ENCODE measurements at regions not wholly inside any gene's neighbourhood (a gene's known extent, or its start where the extent isn't known, plus 50 kb on each side); places are given as distances from the start of the nearest gene placed in this dataset.
"Not testable (repeated sequence)": the region's sequence is repeated elsewhere in the genome, so short reads cannot be mapped to it uniquely, and the experiment has no call there.

GRCh38 chr2:22444281-22444680 is 940.7 kb upstream of the KLHL29 start:
- no peak for DNase-seq (ENCODE audit: low read depth)
- no peak for TF ChIP-seq CTCF (IDR thresholded peaks at IDR 0.05; ENCODE audit: control insufficient read depth, extremely low read depth, insufficient read depth)

GRCh38 chr2:22449696-22450095 is 935.3 kb upstream of the KLHL29 start:
- no peak overlapping the region for H3K4me3 ChIP-seq (ENCODE audit: low read depth, low read length)
- no peak for TF ChIP-seq CTCF (IDR thresholded peaks at IDR 0.05; ENCODE audit: control insufficient read depth, extremely low read depth, insufficient read depth)
- DNase-seq (ENCODE audit: low read depth): no peak

More at GRCh38 chr2:22444281-22444680, 940.7 kb upstream of the KLHL29 start:
- no peak overlapping the region for H3K4me3 ChIP-seq (ENCODE audit: low read depth, low read length)

- H3K4me3 ChIP-seq (ENCODE audit: low read depth, low read length): no peak overlapping the region
- TF ChIP-seq CTCF (IDR thresholded peaks at IDR 0.05; ENCODE audit: control insufficient read depth, extremely low read depth, insufficient read depth): no peak
- no peak for DNase-seq (ENCODE audit: low read depth)
Measured at GRCh38 chr2:22450831-22451230, 934.1 kb upstream of the KLHL29 start.

- no peak for TF ChIP-seq CTCF (IDR thresholded peaks at IDR 0.05; ENCODE audit: control insufficient read depth, extremely low read depth, insufficient read depth)
- no peak for DNase-seq (ENCODE audit: low read depth)
- no peak overlapping the region for H3K4me3 ChIP-seq (ENCODE audit: low read depth, low read length)
Measured at GRCh38 chr2:22454826-22455485, 930.0 kb upstream of the KLHL29 start.

- no peak for DNase-seq (ENCODE audit: low read depth)
- no peak overlapping the region for H3K4me3 ChIP-seq (ENCODE audit: low read depth, low read length)
- TF ChIP-seq CTCF (IDR thresholded peaks at IDR 0.05; ENCODE audit: control insufficient read depth, extremely low read depth, insufficient read depth): no peak
Measured at GRCh38 chr2:22458440-22458839, 926.5 kb upstream of the KLHL29 start.

- H3K4me3 ChIP-seq (ENCODE audit: low read depth, low read length); DNase-seq (ENCODE audit: low read depth): not testable (repeated sequence)
Measured at GRCh38 chr2:22475103-22475502, 909.9 kb upstream of the KLHL29 start.

GRCh38 chr2:22478329-22478728 is 906.6 kb upstream of the KLHL29 start:
- no peak for DNase-seq (ENCODE audit: low read depth)
- no peak for TF ChIP-seq CTCF (IDR thresholded peaks at IDR 0.05; ENCODE audit: control insufficient read depth, extremely low read depth, insufficient read depth)
- no peak overlapping the region for H3K4me3 ChIP-seq (ENCODE audit: low read depth, low read length)

All from LNCaP clone FGC (cell line).